Spleen (tissue), 7 donors: ENCODE measurements at regions not wholly inside any gene's neighbourhood (a gene's known extent, or its start where the extent isn't known, plus 50 kb on each side); places are given as distances from the start of the nearest gene placed in this dataset.

Source experiments
- CTCF ChIP-seq, 11 experiments: fragments of 200-600 bp in 7 of 11; fragments of 450-650 bp in 4 of 11; sonication (generic) in 4 of 11; IDR thresholded peaks in 8 of 11; conservative IDR thresholded peaks in 3 of 11; 1 replicate in 7 of 11; 2 replicates in 4 of 11; pipeline versions ENCODE4 v1.4.0 to v1.8.0; 2016 to 2021; ENCODE audit warnings: antibody characterized with exemption in 11 of 11, inconsistent platforms in 4 of 11, mild to moderate bottlenecking in 1 of 11
- POLR2A ChIP-seq, 3 donors: fragments of 450-650 bp; IDR thresholded peaks; one replicate each; pipeline ENCODE4 v1.5.1; 2017; ENCODE audit warnings: antibody characterized with exemption in 3 of 3, mild to moderate bottlenecking in 1 of 3
- POLR2AphosphoS5 ChIP-seq, 3 donors: sonication (generic); formaldehyde crosslinking; IDR thresholded peaks; one replicate each; pipeline ENCODE4 v1.5.1; 2017; ENCODE audit warnings: antibody characterized with exemption in 3 of 3
- donor health status: DM: no; HTN: no; CAD: no; lungs with moderate emphysema.
- donor health status: DM: no; HTN: no; CAD: no.
- donor health status: DM: no; HTN: no; CAD: no.

DNA sequence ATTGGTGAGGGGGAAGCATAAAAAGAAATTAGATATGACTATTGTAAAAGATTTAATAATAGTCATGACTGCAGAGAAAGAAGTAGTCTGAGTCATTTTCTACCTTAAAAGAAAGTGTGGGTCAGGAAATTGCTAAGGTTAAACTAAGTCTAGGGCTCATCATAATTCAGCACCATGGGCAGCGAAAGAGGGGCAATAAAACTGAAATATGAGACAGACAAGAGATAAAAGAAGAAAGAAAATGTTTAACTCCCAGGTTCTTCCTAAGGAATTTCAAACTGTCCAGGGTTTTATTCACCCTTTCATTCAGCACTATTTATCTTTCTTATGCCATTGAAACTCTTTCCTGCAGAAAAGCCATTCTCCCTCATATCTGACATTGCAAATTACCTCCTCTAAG is 114.4 kb upstream of the API5 start:
- TF ChIP-seq POLR2A (IDR thresholded peaks at IDR 0.05) (no peak), POLR2AphosphoS5 (IDR thresholded peaks at IDR 0.05) (no peak), CTCF (IDR thresholded peaks at IDR 0.05 in 8 of 11, conservative IDR thresholded peaks at IDR 0.05 in 3 of 11) (no peak)
